HG03457 (cell line): ENCODE measurements at regions not wholly inside any gene's neighbourhood (a gene's known extent, or its start where the extent isn't known, plus 50 kb on each side); places are given as distances from the start of the nearest gene placed in this dataset.
A peak's percentile ranks its signal among the peaks of the same experiment; 100 is the strongest.

ENCODE experiments used
- ATAC-seq: cut with Tn5 transposase; IDR thresholded peaks from one replicate; pipeline ENCODE4 v1.9.1; 2021; ENCODE audit warnings: moderate number of reproducible peaks; ENCODE audit not compliant: unreplicated experiment

GRCh38 chr4:15130441-15130840 lies 128.2 kb downstream of the CPEB2 start:
- no peak for ATAC-seq

GRCh38 chr4:15131551-15131950 lies 129.3 kb downstream of the CPEB2 start:
- no peak for ATAC-seq

GRCh38 chr4:15132739-15133138 lies 130.5 kb downstream of the CPEB2 start:
- no peak for ATAC-seq

GRCh38 chr4:15139599-15139998 lies 137.3 kb downstream of the CPEB2 start:
- no peak for ATAC-seq

- no peak for ATAC-seq
These were observed 139.9 kb downstream of the CPEB2 start for GRCh38 chr4:15142201-15142600.

GRCh38 chr4:15143551-15143950 lies 141.3 kb downstream of the CPEB2 start:
- no peak for ATAC-seq

GRCh38 chr4:15144249-15144966 lies 142.1 kb downstream of the CPEB2 start:
- no peak for ATAC-seq

GRCh38 chr4:15144967-15145295 lies 142.7 kb downstream of the CPEB2 start:
- ATAC-seq = no peak

GRCh38 chr4:15145709-15146108 lies 143.4 kb downstream of the CPEB2 start:
- no peak for ATAC-seq

- no peak for ATAC-seq
These were observed 145.4 kb downstream of the CPEB2 start for GRCh38 chr4:15147714-15148113.

GRCh38 chr4:15148199-15148598 lies 145.9 kb downstream of the CPEB2 start:
- ATAC-seq = no peak

GRCh38 chr4:15148691-15149090 lies 146.4 kb downstream of the CPEB2 start:
- no peak for ATAC-seq

GRCh38 chr4:15149234-15149838 lies 147.1 kb downstream of the CPEB2 start:
- peak; percentile 62 for ATAC-seq

GRCh38 chr4:15149839-15150592 lies 147.7 kb downstream of the CPEB2 start:
- ATAC-seq = peak; percentile 93

GRCh38 chr4:15150631-15151030 lies 148.3 kb downstream of the CPEB2 start:
- ATAC-seq = no peak

- ATAC-seq = no peak
These were observed 148.8 kb downstream of the CPEB2 start for GRCh38 chr4:15151033-15151432.

GRCh38 chr4:15153662-15154061 lies 151.4 kb downstream of the CPEB2 start:
- no peak for ATAC-seq

GRCh38 chr4:15158406-15159091 lies 156.3 kb downstream of the CPEB2 start:
- ATAC-seq = no peak

GRCh38 chr4:15159477-15160019 lies 157.3 kb downstream of the CPEB2 start:
- ATAC-seq = no peak

GRCh38 chr4:15161439-15161838 lies 159.2 kb downstream of the CPEB2 start:
- no peak for ATAC-seq

- no peak for ATAC-seq
These were observed 159.8 kb downstream of the CPEB2 start for GRCh38 chr4:15162046-15162445.
